GM19025 (cell line): ENCODE measurements at regions not wholly inside any gene's neighbourhood (a gene's known extent, or its start where the extent isn't known, plus 50 kb on each side); places are given as distances from the start of the nearest gene placed in this dataset.

ENCODE experiments used
- ATAC-seq: cut with Tn5 transposase; IDR thresholded peaks from one replicate; pipeline ENCODE4 v1.9.1; 2021; ENCODE audit warnings: mild to moderate bottlenecking, low read depth, moderate library complexity; ENCODE audit not compliant: unreplicated experiment

DNA sequence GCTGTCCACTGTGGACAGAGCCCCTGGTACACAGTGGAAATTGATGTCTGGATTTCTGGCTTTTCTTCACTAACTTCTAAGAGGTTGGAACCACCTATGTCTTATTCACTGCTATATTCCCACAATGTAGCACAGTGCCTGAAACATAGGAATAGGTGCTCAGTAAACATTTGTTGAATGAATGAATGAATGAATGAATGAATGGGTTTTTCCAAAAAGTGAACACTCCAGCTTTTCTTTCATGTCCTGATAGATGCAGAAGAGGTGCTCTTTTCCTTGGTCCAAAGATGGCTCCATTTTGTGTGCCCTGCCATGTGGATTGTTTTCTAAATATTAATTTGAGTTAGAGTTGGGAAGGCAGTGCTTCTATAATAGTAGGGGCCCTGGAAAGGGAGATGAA is 124.1 kb downstream of the SP3 start:
- no peak for ATAC-seq

DNA sequence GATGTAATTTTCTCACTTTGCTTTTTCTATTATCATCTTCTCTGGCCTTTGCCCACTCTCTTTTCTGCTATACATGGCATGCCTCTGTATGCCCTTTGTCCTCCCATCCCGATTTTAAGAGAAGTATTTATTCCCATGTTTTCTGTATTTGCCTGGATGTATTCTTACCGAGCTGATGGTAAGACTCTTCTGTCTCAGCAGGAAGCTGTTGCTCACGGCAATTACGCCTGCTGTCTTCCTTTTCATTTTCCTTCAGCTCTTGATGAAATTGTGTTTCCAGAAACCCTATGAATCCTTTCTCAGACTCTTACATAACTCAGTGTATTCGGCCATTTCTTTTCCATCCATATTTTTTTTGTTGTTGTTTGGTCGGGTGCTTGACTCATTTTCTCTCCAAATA is 121.6 kb downstream of the SP3 start:
- ATAC-seq, result no peak

DNA sequence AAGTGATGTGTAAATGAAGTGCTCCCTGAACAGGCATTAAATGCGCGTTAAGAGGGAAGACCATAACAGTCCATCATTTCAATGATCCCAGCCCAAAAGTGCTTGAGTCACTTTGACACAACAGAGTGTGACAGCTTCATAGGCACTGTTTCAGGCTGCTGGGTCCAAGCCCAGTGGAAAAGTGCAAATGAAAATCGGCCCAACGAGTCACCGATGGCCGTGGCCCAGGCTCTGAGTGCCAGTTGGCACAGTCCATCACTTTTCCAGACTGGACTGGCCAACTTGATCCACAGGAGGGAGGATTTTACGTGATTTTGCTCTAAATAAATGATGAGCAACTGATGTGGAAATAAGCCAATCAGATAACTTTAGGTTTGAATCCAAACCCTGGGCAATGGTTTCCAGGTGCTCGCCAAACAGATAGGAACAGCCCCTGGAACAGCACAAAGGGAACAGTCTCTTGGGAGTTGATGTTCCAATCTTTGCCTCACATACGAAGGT is 114.0 kb downstream of the SP3 start:
- no peak for ATAC-seq

DNA sequence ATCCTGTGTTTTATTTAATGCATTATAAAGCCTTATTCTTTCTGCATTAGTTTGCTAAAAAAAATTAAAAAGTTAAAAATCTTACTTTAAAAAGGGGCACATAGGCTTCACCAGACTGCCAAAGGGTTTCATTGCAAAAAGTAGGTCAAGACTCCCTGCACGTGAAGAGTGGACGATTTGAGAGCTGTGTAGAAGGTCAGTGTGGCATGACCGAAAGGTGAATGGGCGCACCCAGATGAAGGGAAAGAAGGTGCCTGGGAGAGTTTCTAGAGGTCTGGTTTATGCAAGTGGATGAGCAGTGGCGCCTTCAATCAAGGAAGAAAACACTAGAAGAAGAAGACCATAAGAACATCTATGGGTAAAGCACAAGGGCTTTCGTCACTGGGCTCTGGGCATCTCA is 111.0 kb downstream of the SP3 start:
- ATAC-seq, result no peak

DNA sequence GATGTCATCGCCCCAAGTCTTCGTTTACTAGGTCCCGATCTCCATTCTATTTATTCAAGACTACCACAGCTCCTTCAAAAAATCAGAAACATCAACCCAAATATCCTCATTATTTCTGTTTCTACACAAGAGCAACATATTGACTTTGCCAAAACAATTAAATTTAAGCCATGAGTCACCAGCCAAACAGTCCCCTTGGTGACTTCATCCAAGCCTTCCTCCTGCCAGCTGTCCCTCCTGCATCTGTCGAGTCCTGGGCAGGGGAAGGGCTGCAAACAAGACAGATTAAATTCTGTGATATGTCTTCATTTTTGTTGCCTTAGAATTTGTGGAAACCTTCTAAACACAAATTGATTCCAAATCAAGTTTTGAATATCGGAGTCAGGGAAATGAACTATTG is 110.3 kb downstream of the SP3 start:
- no peak for ATAC-seq

DNA sequence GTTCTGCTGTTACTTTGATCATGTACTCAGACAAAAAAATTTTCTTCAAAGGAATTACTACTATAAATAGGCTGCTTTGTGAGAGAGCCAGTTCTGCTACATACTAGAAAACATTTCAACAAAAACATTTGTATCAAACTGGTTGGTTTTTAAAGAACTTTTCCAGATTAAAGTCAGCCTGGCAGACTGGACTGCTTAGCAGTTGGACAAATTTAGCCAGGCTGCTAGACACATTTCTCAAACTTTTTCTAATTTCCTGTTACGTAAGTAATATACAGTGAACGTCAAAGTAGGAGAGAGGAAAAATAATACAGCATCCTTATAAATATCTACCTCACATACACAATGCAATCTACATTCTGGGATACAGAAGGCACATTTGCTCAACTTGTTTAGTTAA is 109.5 kb downstream of the SP3 start:
- ATAC-seq, result no peak
